ENCODE measurements at regions not wholly inside any gene's neighbourhood (a gene's known extent, or its start where the extent isn't known, plus 50 kb on each side); places are given as distances from the start of the nearest gene placed in this dataset.
A peak's percentile ranks its signal among the peaks of the same experiment; 100 is the strongest.

GRCh38 chr3:160157321-160157720 lies 67.9 kb upstream of the C3orf80 start:
- H3K4me1 Mint-ChIP-seq (ENCODE audit: low read depth), result peaks cover 11% of the 10 kb centered on the region
- H3K36me3 Mint-ChIP-seq (ENCODE audit: insufficient read depth), result no peaks in the 10 kb centered on the region
- H3K27me3 Mint-ChIP-seq, result peaks cover 33% of the 10 kb centered on the region
- no peak for TF ChIP-seq CTCF (IDR thresholded peaks at IDR 0.05; ENCODE audit: unreplicated experiment)
- no peak overlapping the region for H3K27ac Mint-ChIP-seq
- H3K9me3 Mint-ChIP-seq (ENCODE audit: low read depth), result no peaks in the 10 kb centered on the region
- no peak for DNase-seq (ENCODE audit: low spot score, unreplicated experiment)
- H3K4me3 Mint-ChIP-seq (ENCODE audit: low read depth), result no peak overlapping the region

- no peak overlapping the region for H3K4me3 Mint-ChIP-seq (ENCODE audit: low read depth)
- H3K27ac Mint-ChIP-seq, result no peak overlapping the region
- H3K36me3 Mint-ChIP-seq (ENCODE audit: insufficient read depth), result no peaks in the 10 kb centered on the region
- DNase-seq (ENCODE audit: low spot score, unreplicated experiment), result no peak
- no peak for TF ChIP-seq CTCF (IDR thresholded peaks at IDR 0.05; ENCODE audit: unreplicated experiment)
- peaks cover 30% of the 10 kb centered on the region for H3K27me3 Mint-ChIP-seq
- H3K9me3 Mint-ChIP-seq (ENCODE audit: low read depth), result no peaks in the 10 kb centered on the region
- peaks cover 14% of the 10 kb centered on the region for H3K4me1 Mint-ChIP-seq (ENCODE audit: low read depth)
Measured at GRCh38 chr3:160159341-160159740, 65.9 kb upstream of the C3orf80 start.

- peaks cover 14% of the 10 kb centered on the region for H3K4me1 Mint-ChIP-seq (ENCODE audit: low read depth)
- no peaks in the 10 kb centered on the region for H3K36me3 Mint-ChIP-seq (ENCODE audit: insufficient read depth)
- H3K9me3 Mint-ChIP-seq (ENCODE audit: low read depth), result no peaks in the 10 kb centered on the region
- no peak for TF ChIP-seq CTCF (IDR thresholded peaks at IDR 0.05; ENCODE audit: unreplicated experiment)
- no peak for DNase-seq (ENCODE audit: low spot score, unreplicated experiment)
- H3K27me3 Mint-ChIP-seq, result peaks cover 26% of the 10 kb centered on the region
- no peak overlapping the region for H3K27ac Mint-ChIP-seq
- no peak overlapping the region for H3K4me3 Mint-ChIP-seq (ENCODE audit: low read depth)
Measured at GRCh38 chr3:160159806-160160205, 65.4 kb upstream of the C3orf80 start.

- Mint-ChIP-seq H3K36me3 (ENCODE audit: insufficient read depth) (no peaks in the 10 kb centered on the region), H3K4me3 (ENCODE audit: low read depth) (no peak overlapping the region), H3K4me1 (ENCODE audit: low read depth) (peaks cover 14% of the 10 kb centered on the region), H3K27me3 (peaks cover 22% of the 10 kb centered on the region), H3K9me3 (ENCODE audit: low read depth) (peaks cover 3% of the 10 kb centered on the region), H3K27ac (peak overlapping the region; percentile 7)
- DNase-seq (ENCODE audit: low spot score, unreplicated experiment), result no peak
- no peak for TF ChIP-seq CTCF (IDR thresholded peaks at IDR 0.05; ENCODE audit: unreplicated experiment)
Measured at GRCh38 chr3:160161921-160162320, 63.3 kb upstream of the C3orf80 start.

GRCh38 chr3:160162440-160162839 lies 62.8 kb upstream of the C3orf80 start:
- DNase-seq (ENCODE audit: low spot score, unreplicated experiment), result no peak
- Mint-ChIP-seq H3K4me1 (ENCODE audit: low read depth) (peaks cover 14% of the 10 kb centered on the region), H3K27ac (peak overlapping the region; percentile 7), H3K9me3 (ENCODE audit: low read depth) (peaks cover 3% of the 10 kb centered on the region), H3K36me3 (ENCODE audit: insufficient read depth) (no peaks in the 10 kb centered on the region), H3K4me3 (ENCODE audit: low read depth) (no peak overlapping the region), H3K27me3 (peaks cover 22% of the 10 kb centered on the region)
- TF ChIP-seq CTCF (IDR thresholded peaks at IDR 0.05; ENCODE audit: unreplicated experiment), result no peak
